Smooth muscle cell of the brain vasculature (primary cell): ENCODE measurements at regions not wholly inside any gene's neighbourhood (a gene's known extent, or its start where the extent isn't known, plus 50 kb on each side); places are given as distances from the start of the nearest gene placed in this dataset.

Experiments used
- DNase-seq: peaks from one replicate; pipeline ENCODE4 v3.0.0-alpha.2; 2012; ENCODE audit warnings: low read depth, low spot score

- DNase-seq: no peak
Measured at GRCh38 chr5:156121882-156122281, 205.1 kb upstream of the SGCD start.

GRCh38 chr5:156124708-156125107, 202.3 kb upstream of the SGCD start:
- no peak for DNase-seq

- no peak for DNase-seq
Measured at GRCh38 chr5:156125118-156125517, 201.8 kb upstream of the SGCD start.

GRCh38 chr5:156126716-156127115, 200.2 kb upstream of the SGCD start:
- no peak for DNase-seq

GRCh38 chr5:156128026-156128425, 198.9 kb upstream of the SGCD start:
- DNase-seq: no peak

GRCh38 chr5:156134216-156134615, 192.7 kb upstream of the SGCD start:
- DNase-seq: no peak

GRCh38 chr5:156135531-156135930, 191.4 kb upstream of the SGCD start:
- no peak for DNase-seq

GRCh38 chr5:156137071-156137869, 189.7 kb upstream of the SGCD start:
- no peak for DNase-seq

GRCh38 chr5:156142867-156143266, 184.1 kb upstream of the SGCD start:
- DNase-seq: no peak

- DNase-seq: no peak
Measured at GRCh38 chr5:156147261-156147943, 179.6 kb upstream of the SGCD start.

GRCh38 chr5:156147944-156148285, 179.0 kb upstream of the SGCD start:
- no peak for DNase-seq

GRCh38 chr5:156148301-156148700, 178.7 kb upstream of the SGCD start:
- DNase-seq: no peak

- no peak for DNase-seq
Measured at GRCh38 chr5:156149213-156149612, 177.8 kb upstream of the SGCD start.

- no peak for DNase-seq
Measured at GRCh38 chr5:156153602-156154001, 173.4 kb upstream of the SGCD start.

GRCh38 chr5:156154757-156155156, 172.2 kb upstream of the SGCD start:
- no peak for DNase-seq

- no peak for DNase-seq
Measured at GRCh38 chr5:156155598-156155997, 171.4 kb upstream of the SGCD start.

GRCh38 chr5:156164306-156164705, 162.7 kb upstream of the SGCD start:
- DNase-seq: no peak

GRCh38 chr5:156169495-156169894, 157.5 kb upstream of the SGCD start:
- DNase-seq: no peak

GRCh38 chr5:156170351-156170961, 156.5 kb upstream of the SGCD start:
- no peak for DNase-seq

- DNase-seq: no peak
Measured at GRCh38 chr5:156174225-156174624, 152.7 kb upstream of the SGCD start.

GRCh38 chr5:156178117-156178516, 148.8 kb upstream of the SGCD start:
- DNase-seq: no peak

- DNase-seq: no peak
Measured at GRCh38 chr5:156181656-156182055, 145.3 kb upstream of the SGCD start.
